Ovary (tissue), 3 donors: ENCODE measurements at regions not wholly inside any gene's neighbourhood (a gene's known extent, or its start where the extent isn't known, plus 50 kb on each side); places are given as distances from the start of the nearest gene placed in this dataset.

Experiments
- EP300 ChIP-seq: sonication (generic); formaldehyde crosslinking; IDR thresholded peaks from one replicate; pipeline ENCODE4 v1.6.1; 2017; ENCODE audit warnings: antibody characterized with exemption
- TF ChIP-seq, protein P1 (sequence below), 3 donors: fragments of 450-650 bp in 2 of 3; fragments of 200-600 bp in 1 of 3; IDR thresholded peaks; one replicate each; pipeline versions ENCODE4 v1.5.1 to v1.8.0; 2016 to 2022; ENCODE audit warnings: antibody characterized with exemption in 3 of 3, mild to moderate bottlenecking in 1 of 3
- donor health status: DM: no; HTN: no; CAD: no.

DNA sequence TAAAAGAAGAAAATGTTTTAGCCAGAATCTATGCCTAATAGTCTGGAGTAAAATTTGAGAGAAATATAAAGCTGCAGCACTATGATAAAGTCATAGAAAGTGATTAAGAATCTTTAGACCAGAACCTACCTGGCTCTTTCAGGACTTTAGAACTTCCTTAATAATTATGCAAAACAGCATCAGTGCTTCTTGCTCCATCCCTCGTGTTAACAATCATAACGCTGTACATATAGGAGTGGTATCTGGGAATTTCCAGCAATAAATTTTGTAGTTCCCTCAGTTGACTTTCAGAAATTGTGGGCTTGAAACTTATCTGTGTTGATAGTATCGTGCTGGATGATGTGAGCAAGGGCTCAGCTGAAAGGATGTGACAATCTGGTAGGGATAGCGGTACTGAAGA, 102.1 kb upstream of the RASGEF1B start:
- TF ChIP-seq, protein P1, sequence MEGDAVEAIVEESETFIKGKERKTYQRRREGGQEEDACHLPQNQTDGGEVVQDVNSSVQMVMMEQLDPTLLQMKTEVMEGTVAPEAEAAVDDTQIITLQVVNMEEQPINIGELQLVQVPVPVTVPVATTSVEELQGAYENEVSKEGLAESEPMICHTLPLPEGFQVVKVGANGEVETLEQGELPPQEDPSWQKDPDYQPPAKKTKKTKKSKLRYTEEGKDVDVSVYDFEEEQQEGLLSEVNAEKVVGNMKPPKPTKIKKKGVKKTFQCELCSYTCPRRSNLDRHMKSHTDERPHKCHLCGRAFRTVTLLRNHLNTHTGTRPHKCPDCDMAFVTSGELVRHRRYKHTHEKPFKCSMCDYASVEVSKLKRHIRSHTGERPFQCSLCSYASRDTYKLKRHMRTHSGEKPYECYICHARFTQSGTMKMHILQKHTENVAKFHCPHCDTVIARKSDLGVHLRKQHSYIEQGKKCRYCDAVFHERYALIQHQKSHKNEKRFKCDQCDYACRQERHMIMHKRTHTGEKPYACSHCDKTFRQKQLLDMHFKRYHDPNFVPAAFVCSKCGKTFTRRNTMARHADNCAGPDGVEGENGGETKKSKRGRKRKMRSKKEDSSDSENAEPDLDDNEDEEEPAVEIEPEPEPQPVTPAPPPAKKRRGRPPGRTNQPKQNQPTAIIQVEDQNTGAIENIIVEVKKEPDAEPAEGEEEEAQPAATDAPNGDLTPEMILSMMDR (IDR thresholded peaks at IDR 0.05) = no peak
- no peak for TF ChIP-seq EP300
